ENCODE measurements at regions not wholly inside any gene's neighbourhood (a gene's known extent, or its start where the extent isn't known, plus 50 kb on each side); places are given as distances from the start of the nearest gene placed in this dataset.

DNA sequence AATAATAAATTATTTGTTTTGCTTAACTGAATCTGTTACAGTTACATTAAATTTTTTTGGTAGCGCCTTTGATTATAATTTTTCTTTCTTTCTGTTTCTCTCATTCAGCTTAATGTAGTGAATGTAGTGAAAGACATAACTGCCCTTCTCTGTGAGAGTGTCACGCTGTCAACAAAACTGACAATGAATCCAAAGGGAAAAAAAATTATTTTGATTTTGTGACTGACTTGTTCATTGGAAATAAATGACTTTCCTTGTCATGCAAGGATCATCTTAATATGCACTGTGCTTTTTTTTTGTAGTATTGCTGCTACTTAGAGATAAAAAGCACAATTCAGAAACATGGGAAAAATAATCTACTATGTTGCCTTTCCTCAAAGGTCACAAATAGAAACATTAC, 1196.4 kb downstream of the PCDH17 start:
- no peak for ATAC-seq

DNA sequence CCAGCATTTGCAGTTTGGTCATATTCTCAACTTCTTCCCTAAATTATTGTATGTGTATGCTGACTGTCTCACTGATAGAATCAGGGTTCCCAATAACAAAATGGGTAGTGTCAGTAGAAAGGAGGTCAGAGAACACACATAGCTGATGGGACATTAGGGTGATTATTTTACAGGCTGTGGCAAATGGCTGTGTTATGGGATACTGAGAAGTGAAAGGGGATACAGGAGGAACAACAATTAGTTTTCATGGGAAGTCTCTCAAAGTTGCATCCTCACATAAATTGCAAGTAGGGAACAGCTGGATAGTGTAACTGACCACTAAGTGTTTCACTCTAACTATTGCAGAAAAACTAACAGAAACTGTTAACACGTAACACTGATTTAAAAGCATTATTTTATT, 1199.3 kb downstream of the PCDH17 start:
- no peak for ATAC-seq

DNA sequence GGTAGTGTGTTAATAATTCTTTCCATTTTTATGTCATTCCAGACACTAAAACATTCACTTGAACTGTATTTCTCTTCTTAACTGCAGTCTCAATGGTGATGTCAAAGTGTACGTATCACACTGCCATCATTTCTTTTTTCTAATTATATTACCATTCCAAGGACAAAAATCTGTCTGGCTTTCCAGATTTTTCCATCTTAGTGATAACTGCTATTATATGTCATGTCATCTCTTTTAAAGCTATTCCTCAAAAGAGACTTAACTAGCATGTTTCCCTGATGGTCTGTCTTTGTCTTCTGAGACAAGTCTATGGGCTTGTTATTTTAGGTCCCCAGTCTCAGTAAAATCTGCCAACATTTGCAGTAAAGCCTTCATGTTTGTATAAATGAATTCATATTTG, 1207.1 kb downstream of the PCDH17 start:
- no peak for ATAC-seq

DNA sequence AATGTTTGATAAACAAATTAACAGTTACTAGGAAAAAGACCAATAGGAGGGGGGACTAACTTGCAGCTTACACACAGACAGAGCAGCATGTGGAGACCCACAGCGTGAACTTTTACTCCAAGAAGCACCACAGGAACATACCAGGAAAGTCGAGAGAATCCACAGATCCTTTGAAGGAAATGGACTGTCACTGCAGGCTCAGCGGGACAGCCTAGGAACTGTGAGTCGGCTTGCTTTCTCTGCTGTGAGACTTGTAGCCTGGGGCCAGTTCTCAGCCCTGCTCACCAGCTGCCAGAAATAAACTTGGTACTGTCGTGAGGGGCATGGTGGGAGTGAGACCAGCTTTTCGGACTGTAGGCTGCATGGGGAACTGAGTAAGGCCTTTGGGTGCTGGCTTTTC, 1211.5 kb downstream of the PCDH17 start:
- ATAC-seq = no peak

DNA sequence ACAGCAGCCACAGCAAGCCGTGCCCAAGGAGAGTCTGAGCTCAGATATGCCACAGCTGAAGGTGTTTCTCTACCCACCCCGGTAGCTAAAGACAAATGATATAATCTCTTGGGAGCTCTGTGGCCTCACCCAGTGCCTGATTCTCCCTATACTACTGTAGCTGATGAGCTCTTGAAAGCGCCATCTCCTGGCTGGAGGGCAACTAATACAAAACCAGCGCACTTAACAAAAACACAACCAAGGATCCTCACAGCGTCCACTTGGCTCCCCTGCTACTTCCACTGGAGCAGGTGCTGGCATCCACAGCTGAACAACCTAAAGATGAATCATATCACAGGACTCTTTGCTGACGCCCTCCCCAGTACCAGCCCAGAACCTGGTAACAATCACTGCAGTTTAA, 1212.0 kb downstream of the PCDH17 start:
- ATAC-seq = no peak

DNA sequence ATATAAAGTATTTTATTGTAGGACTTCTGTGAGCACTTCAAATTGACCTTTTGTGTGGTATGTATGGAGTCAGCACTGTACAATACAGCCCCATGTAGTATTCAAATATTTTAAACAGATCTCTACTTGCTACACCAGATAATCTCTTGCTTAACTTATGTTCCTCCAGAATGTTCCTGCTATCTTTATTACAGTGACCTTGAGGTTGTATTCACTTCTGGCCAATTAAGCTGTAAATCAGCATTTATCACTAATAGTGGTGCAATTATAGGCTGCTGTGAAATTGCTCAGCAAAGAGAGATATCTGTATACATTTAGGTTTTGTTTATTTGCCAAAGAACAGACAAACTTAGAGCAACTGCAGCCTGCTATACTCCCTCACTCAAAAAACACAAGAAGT, 1218.6 kb downstream of the PCDH17 start:
- ATAC-seq = no peak

DNA sequence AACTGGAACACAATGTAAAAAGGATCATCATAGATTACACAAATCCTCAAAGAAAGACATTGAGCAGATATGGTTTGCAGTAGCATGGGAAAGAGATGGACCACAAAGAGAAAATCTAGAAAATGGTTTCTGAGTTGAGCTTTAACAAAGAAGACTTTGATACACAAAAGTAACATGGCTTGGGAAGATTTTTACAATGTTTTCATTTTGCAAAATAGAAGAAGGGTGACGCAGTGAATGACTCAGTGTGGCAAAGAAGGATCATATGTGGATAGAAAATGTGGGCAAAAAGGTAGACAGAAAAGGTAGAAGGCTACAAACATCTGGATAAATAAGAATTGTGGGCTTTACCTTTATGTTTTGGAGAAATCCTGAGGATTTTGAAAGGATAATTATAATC, 1220.5 kb downstream of the PCDH17 start:
- ATAC-seq = no peak

DNA sequence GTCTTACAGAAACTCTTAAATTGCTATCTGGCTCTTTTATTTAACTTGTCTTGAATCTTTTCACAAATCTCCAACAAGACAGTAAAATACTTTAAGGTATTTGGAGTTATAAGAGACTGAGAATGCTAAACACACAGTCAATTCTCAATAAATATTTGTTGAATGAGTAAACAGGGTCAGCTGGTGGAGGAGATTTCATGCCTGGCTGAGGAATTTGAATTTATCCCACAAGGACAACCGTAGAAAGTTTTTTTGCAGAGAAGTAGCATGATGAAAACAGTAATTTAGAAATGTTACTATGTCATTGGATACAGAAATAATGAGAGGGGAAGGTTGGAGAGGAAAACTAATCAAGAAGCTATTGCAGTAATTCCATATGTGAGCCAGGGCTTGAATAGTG, 1223.7 kb downstream of the PCDH17 start:
- no peak for ATAC-seq

DNA sequence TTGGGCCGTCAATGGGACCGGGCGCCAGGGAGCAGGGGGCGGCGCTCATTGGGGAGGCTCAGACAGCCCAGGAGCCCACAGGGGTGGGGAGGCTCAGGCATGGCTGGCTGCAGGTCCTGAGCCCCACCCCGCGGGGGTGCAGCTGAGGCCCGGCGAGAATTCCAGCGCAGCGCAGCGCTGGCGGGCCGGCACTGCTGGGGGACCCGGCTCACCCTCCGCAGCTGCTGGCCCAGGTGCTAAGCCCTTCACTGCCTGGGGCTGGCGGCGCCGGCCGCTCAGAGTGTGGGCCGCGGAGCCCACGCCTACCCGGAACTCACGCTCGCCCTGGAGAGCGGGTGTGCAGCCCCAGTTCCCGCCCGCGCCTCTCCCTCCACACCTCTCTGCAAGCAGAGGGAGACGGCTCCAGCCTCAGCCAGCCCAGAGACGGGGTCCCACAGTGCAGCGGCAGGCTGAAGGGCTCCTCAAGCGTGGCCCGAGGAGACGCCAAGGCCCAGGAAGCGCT, 1227.4 kb downstream of the PCDH17 start:
- ATAC-seq = no peak

DNA sequence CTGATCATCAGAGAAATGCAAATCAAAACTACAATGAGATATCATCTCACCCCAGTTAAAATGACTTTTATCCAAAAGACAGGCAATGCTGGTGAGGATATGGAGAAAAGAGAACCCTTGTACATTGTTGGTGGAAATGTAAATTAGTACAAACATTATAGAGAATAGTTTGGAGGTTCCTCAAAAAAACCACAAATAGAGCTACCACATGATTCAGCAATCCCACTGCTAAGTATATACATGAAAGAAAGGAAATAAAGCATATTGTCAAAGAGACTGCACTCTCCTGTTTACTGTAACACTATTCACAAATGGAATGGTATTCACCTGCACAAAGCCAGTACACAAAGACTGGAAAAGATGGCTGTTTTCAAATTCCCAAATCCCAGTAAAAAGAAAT, 1233.7 kb downstream of the PCDH17 start:
- ATAC-seq = no peak

DNA sequence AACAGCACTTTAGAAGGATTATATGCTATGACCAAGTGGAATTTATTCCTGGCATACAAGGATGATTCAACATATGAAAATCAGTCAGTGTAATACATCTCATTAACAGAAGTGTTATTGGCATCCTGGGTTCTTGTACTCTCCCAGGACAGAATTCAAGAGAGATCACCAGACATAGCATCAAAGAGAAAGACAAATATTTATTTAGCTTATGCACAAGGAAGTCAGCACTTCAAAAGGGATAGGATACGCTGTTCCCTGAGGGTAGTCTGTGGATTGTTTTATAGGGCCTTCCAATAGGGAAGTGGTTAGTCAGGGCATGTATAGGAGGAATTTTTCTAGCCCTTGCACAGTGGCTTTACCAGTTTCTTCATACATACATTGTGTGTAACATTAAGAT, 1238.0 kb downstream of the PCDH17 start:
- ATAC-seq = peak; percentile 59

DNA sequence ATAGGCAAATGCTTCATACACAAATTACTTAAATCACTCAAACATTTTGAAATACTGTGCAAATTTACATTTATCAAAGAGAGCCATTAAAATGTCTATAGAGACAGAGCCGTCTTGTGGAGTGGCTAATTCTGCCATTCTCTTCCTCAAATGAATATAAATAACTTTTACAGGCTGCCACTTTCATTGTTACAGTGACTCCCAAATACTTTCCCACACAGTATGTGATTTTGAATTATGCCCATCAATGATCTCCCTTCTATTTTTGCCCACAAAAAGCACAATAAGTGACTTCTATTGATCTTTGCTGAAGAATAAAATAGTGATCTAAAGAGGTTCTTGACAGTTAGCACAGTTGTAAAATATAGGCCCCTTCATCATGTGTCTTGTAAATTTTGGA, 1244.9 kb downstream of the PCDH17 start:
- ATAC-seq = no peak

DNA sequence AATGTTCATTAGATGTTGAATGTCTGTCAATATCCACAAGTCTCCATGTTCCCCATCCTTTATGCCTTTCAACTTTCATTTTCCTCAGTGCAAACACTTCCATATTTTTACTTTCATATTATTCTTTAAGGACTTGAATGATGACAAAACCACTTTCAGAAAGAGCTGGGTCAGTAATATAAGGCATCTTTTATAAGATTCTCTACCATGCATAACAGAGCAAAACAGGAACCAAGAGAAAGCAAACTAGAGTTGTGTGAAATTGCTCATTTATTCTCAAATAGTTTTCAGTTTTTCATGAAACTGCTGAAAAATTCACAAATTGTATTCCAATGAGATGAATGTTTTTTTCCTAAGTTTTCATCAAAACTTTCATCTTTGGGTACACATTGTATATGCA, 1247.6 kb downstream of the PCDH17 start:
- no peak for ATAC-seq

DNA sequence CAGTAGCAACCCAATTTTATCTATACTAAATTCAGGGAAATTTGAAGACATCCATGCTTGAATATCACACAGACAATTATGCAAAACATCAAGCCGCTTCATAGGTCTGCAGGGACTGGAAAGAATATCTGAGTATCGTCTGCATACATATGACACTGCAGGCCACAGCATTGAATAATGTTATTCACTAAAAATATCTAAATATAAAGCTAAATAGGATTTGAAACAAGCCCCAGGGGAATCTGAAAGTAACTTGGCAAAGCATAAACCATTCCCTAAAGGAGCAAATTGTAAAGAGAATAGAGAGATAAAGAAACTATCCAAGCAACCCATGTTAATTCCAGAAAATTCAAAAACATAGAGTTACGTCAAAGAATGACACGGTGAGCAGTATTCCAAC, 1251.0 kb downstream of the PCDH17 start:
- ATAC-seq = no peak

DNA sequence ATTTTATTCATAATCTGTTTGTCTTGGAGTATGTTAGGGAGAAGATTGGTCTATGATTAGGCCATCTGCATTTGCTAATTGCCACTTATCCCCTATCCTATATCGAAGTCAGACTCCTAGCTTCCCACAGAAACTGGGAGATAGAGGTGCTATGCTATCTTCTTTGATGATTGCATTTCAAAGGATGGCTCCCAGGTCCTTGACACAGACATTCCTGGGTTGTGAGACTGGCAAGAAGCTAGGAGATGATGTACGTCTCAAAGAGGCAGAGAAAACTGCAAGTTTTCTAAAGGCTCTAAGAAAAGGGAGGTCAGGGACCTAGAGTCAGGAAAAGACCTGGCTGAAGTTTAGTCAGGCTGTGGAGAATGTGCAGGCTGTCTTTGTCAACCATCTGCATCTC, 1251.9 kb downstream of the PCDH17 start:
- no peak for ATAC-seq

DNA sequence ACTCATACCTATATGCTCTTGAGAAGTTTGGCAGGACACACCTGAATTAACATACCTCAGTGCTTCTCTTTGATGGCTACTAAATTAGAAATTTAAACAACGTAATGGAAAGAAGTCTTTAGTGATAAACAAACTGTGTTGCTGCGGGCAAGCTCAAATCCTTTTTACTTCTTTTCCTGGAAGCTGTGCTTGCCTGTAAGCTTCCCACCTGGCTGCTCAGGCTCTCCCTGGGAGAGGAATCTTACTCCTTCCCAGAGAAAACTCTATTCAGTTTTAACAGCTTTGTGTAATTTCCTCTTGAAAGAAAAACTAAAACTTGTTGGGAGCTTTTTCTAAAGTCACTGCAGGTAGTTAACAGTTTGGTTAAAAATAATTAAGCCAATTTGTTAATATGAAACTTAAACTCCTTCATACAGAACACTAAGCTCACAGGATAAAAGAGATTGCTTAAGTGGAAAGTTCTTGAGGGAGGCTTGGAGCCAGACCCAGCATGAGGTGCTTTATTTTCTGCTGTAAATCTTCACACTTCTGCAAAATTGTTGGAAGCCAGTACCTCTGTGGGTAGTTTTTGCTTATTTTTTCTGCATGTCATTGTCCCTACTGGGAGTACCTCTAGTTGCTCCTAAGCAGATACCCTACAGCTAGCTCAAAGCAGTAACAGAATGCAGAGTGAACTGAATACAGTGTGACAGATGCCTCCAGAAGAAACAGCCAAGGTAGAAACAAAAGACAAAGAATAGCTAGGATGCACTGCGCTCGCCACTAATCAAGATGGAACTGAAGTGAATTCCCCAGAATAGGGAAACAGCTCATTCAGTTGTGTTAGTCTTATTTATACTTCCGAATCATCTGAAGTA, 1253.0 kb downstream of the PCDH17 start:
- ATAC-seq = no peak

DNA sequence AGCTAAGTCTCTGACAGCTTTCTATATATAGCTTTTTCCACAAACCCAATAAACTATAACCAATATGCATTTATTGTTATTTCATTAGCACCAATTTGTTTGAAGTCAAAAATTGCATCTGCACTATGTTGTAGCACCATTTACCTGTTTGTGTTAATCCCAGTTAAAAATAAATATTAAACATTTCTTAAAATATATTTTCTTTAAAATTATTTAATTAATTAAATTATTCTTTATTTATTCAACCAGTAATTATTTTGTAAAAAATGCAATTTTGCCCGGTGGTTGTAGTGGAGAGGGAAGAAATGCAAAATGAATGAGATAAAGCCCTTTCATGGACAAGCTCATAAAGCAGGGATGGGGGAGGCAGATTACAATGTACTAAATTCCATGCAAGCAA, 1257.9 kb downstream of the PCDH17 start:
- no peak for ATAC-seq

DNA sequence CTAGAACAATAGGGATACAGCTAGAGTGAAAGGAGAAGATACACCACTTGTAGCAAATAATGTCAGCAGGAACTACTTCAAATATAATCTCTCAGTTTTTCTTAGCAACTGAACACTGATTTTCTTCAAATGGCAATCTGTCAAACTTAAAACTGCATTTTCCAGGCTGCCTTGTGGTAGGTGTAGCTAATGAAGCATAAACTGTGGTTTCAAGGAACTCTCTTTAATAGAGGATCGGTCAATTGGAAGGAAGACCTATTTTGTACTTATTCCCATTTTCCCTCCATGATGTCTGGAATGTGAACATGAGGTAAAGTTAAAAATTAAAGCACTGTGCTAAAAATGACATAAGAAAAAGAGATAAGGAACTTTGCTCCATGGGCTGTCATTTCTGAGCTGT, 1261.9 kb downstream of the PCDH17 start:
- no peak for ATAC-seq

DNA sequence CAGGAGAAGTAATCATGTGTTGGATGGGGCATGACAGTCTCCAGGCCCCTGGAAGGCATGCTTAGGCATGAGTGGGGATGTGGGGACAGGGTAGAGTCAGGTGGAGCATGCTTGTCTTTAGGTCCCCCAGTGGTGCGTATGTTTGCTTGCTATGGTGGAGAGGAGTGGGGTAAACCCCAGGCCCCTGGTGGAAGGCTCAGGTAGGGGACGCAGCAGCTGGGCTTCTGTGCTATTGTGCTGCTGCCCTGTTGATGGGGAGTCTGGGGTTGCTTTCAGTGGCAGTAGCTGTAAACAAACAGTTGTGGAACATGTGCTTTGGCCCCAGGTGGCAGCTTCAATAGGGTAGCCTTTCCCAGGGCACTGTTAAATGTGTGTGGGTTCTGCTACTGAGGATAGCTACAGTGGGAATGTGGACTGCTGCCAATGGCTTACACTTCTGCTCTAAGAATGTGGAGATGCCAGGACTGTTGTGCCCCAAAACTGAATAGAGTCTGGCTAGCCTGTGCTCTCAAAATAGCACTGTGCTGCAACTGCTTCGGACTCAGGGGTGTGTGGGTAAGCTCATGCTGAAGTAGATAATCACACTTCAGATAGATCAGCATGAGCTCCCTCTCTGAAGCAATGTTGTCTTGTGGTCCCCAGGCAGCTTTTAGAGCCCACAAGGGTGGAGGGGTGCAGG, 1257.3 kb downstream of the DIAPH3 start:
- no peak for ATAC-seq

DNA sequence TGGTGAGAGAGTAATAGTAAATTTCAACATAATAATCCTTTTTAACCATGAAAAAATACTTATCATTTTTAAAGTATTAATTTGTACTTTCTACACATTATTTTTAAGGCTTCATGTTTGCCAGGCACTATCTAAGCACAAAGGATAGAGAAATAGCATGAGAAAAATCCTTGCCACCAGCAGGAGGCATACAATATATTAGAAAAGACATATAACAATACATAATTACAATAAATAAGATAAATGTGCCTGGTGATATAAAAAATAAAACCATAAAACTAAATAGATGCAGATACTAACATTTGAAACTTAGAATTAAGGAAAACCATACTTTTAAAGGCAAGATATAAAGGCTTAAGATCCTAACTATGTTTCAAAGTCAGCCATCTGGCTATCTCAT, 1256.4 kb downstream of the DIAPH3 start:
- no peak for ATAC-seq

DNA sequence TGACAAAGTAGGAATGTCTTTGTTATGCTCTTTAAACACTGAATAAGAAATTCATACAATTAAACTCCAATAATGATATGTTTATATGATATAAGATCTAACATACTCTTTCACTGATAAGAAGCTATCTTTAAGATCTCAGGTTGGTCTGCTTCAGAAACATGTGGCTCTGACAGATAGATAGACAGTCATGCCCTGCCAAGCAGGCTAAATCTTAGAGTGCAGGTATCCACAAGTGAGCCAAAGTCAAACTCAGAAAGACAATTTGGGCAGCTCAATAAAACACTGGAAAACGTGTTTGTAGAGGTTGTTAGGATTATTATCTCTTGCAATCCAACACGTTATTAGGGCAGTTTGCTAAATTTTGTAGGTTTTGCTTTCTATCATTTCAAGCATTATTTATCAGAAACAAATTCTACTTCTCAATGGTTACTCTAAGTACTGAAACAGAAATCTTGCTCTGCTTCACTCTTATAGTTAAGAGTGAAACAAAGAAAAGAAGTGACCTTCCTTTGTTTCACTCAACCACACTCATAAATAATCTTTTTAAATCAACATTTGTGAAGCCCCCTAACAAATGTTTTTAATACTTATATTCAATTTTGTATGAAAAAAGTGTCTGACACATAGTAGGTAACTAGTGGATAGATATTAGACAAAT, 1255.6 kb downstream of the DIAPH3 start:
- no peak for ATAC-seq

DNA sequence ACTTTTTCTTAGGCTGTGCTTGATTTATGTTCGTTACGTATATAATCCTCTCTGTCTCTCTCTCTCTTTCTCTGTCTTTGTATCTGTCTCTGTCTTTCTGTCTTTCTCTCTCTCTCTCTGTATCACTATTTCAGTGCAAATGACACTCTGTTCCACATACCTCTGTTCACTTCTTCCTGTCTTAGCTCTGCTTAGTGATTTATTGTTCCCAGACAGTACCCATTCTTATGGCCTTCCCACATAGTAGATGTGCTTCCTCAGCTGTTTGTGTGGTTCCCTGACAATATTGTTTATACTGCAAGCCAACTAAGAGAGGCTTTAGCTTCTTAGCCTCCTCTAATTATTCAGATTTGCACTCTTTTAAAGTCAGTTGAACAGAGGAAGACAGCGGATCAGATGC, 1244.2 kb downstream of the DIAPH3 start:
- ATAC-seq = no peak

DNA sequence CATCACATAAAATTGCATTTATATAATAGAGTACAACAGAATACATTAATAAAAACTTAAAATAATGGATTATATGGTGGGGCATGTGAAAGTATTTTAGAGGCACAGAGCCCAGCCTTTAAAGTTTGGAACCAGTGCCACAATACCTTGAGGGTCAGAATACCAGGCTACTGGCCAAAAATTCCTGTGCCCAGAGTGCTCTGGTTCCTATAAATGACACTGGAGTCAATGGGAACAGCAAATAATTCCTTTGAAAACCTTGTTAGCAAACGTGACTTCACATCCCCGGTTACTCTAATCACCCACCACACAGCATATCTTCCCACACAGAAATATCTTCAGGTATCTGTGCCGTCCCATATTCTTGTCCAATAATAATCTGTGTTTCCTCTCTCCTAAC, 1242.6 kb downstream of the DIAPH3 start:
- ATAC-seq = no peak

DNA sequence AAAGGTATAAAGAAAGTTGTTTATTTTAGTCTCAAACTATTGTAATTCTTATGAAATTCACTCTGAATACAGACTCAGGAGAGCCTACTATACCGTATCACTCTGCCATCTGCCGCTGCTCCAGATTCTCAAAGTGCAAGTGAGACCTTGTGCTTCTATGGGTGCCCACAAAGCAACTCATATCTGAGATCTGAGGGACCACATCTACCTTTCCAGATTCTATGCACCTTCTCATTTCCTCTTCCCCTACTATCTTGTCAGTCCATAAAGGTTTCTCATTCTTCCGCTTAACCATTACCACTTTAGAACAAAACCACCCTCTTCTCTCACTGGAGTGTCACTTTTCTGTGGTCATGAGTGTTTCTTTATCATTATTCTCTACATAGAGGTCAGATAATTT, 1236.9 kb downstream of the DIAPH3 start:
- ATAC-seq = no peak
